IMR-90 (cell line): ENCODE measurements at regions not wholly inside any gene's neighbourhood (a gene's known extent, or its start where the extent isn't known, plus 50 kb on each side); places are given as distances from the start of the nearest gene placed in this dataset.

Experiments used
- ATAC-seq: fragments of 200-7000 bp; cut with Tn5 transposase; 2 replicates; pipeline ENCODE4 v1.9.1; 2020; ENCODE audit warnings: low read depth, mild to moderate bottlenecking, moderate library complexity
- BruUV-seq: library from RNA; stranded (reverse); fragments of 400-500 nt; replicated peaks from 2 replicates; lab custom pipeline; 2021; lab: Mats Ljungman, UMichigan
- CTCF ChIA-PET: fragments of 300-600 bp; formaldehyde crosslinking; extraction: SDS; loops from one replicate; lab custom pipeline; 2021; ENCODE audit warnings: antibody characterized with exemption; lab: Yijun Ruan, JAX
- POLR2A ChIA-PET: fragments of 300-600 bp; sonication (Branson Sonifier 250); formaldehyde crosslinking; loops from one replicate; lab custom pipeline; 2022; ENCODE audit warnings: antibody characterized with exemption; ENCODE audit not compliant: unreplicated experiment; lab: Charles Lee
- DNase-seq: peaks from one replicate; pipeline ENCODE4 v3.0.0; 2013
- H2AFZ ChIP-seq: replicated peaks from 2 replicates; pipeline ENCODE3; 2013; ENCODE audit warnings: low read length, mild to moderate bottlenecking; ENCODE audit not compliant: poor library complexity
- H2AK5ac ChIP-seq: 2 replicates; pipeline ENCODE4 v1.6.1; 2013; ENCODE audit warnings: low read depth, low read length, inconsistent platforms
- H2AK9ac ChIP-seq: replicated peaks from 2 replicates; pipeline ENCODE3; 2013; ENCODE audit warnings: mild to moderate bottlenecking, low read depth, low read length, moderate library complexity; ENCODE audit not compliant: poor library complexity
- H2BK120ac ChIP-seq: 2 replicates; pipeline ENCODE4 v1.6.1; 2013; ENCODE audit warnings: low read depth, low read length, inconsistent platforms
- H2BK15ac ChIP-seq: 3 replicates; pipeline ENCODE4 v1.6.1; 2013; ENCODE audit warnings: low read depth, low read length, inconsistent platforms
- H2BK20ac ChIP-seq: 2 replicates; pipeline ENCODE4 v1.6.1; 2013; ENCODE audit warnings: low read depth, mild to moderate bottlenecking, inconsistent platforms, low read length, moderate library complexity
- H2BK5ac ChIP-seq: 2 replicates; pipeline ENCODE4 v1.6.1; 2013; ENCODE audit warnings: mild to moderate bottlenecking, low read depth, low read length, inconsistent platforms; ENCODE audit not compliant: poor library complexity, severe bottlenecking
- H3K14ac ChIP-seq: replicated peaks from 2 replicates; pipeline ENCODE4 v1.6.1; 2013; ENCODE audit warnings: low read depth, low read length, inconsistent platforms
- H3K18ac ChIP-seq: 2 replicates; pipeline ENCODE4 v1.6.1; 2013; ENCODE audit warnings: low read depth, low read length, control low read depth
- H3K23ac ChIP-seq: 2 replicates; pipeline ENCODE4 v1.6.1; 2013; ENCODE audit warnings: low read depth, low read length, inconsistent platforms
- H3K27ac ChIP-seq: 2 replicates; pipeline ENCODE4 v1.5.1; 2013; ENCODE audit warnings: mild to moderate bottlenecking, control low read depth, low read length; ENCODE audit not compliant: insufficient read depth
- H3K27me3 ChIP-seq: 2 replicates; pipeline ENCODE4 v1.6.1; 2013; ENCODE audit warnings: low read length; ENCODE audit not compliant: control insufficient read depth, insufficient read depth
- H3K36me3 ChIP-seq: 2 replicates; pipeline ENCODE4 v1.6.1; 2013; ENCODE audit warnings: low read length, mixed read lengths; ENCODE audit not compliant: control insufficient read depth, insufficient read depth
- H3K4ac ChIP-seq: 2 replicates; pipeline ENCODE4 v1.6.1; 2013; ENCODE audit warnings: low read depth, low read length, inconsistent platforms
- H3K4me1 ChIP-seq: 2 replicates; pipeline ENCODE4 v1.6.1; 2013; ENCODE audit warnings: low read length, mixed read lengths; ENCODE audit not compliant: control insufficient read depth, insufficient read depth
- H3K4me2 ChIP-seq: 2 replicates; pipeline ENCODE4 v1.6.1; 2013; ENCODE audit warnings: low read depth, mild to moderate bottlenecking, control low read depth, low read length, moderate library complexity
- H3K4me3 ChIP-seq: 2 replicates; pipeline ENCODE4 v1.5.1; 2013; ENCODE audit warnings: low read depth, mild to moderate bottlenecking, control low read depth, low read length, moderate library complexity; ENCODE audit not compliant: insufficient read depth
- H3K56ac ChIP-seq: 2 replicates; pipeline ENCODE4 v1.6.1; 2013; ENCODE audit warnings: low read length, inconsistent platforms; ENCODE audit not compliant: insufficient read depth; ENCODE audit errors: extremely low read depth
- H3K79me1 ChIP-seq, 2 experiments: 2 replicates each; pipeline ENCODE4 v1.6.1; 2013; ENCODE audit warnings: low read length in 2 of 2, inconsistent platforms in 1 of 2, low read depth in 1 of 2
- H3K9ac ChIP-seq: 2 replicates; pipeline ENCODE4 v1.6.1; 2013; ENCODE audit warnings: low read depth, low read length, control low read depth
- H3K9me1 ChIP-seq: 2 replicates; pipeline ENCODE4 v1.6.1; 2013; ENCODE audit warnings: low read length, inconsistent platforms; ENCODE audit not compliant: insufficient read depth
- H3K9me3 ChIP-seq: 2 replicates; pipeline ENCODE4 v1.6.1; 2013; ENCODE audit warnings: low read length; ENCODE audit not compliant: control insufficient read depth, insufficient read depth
- H4K20me1 ChIP-seq: 2 replicates; pipeline ENCODE4 v1.6.1; 2013; ENCODE audit warnings: low read length, inconsistent platforms; ENCODE audit not compliant: insufficient read depth
- H4K5ac ChIP-seq: 2 replicates; pipeline ENCODE4 v1.6.1; 2013; ENCODE audit warnings: mild to moderate bottlenecking, low read depth, low read length, control low read depth
- H4K8ac ChIP-seq, 2 experiments: 2 replicates each; pipeline ENCODE4 v1.6.1; 2013; ENCODE audit warnings: low read depth in 2 of 2, low read length in 2 of 2, control low read depth in 1 of 2, inconsistent platforms in 1 of 2
- H4K91ac ChIP-seq: 2 replicates; pipeline ENCODE4 v1.6.1; 2013; ENCODE audit warnings: low read depth, low read length, inconsistent platforms; ENCODE audit not compliant: insufficient read depth
- BHLHE40 ChIP-seq: fragments of 150-350 bp; IDR thresholded peaks from 2 replicates; pipeline ENCODE4 v1.6.1; 2016; ENCODE audit warnings: mild to moderate bottlenecking, low read depth, low read length
- CEBPB ChIP-seq: IDR thresholded peaks from 2 replicates; pipeline ENCODE4 v1.6.1; 2012; ENCODE audit warnings: low read depth, low read length, improper control_type of control experiment
- CHD1 ChIP-seq: IDR thresholded peaks from 2 replicates; pipeline ENCODE4 v1.6.1; 2012; ENCODE audit warnings: low read depth, low read length, improper control_type of control experiment
- FOS ChIP-seq: fragments of 150-350 bp; IDR thresholded peaks from 2 replicates; pipeline ENCODE4 v1.6.1; 2016; ENCODE audit warnings: low read depth, low read length
- MAFK ChIP-seq: IDR thresholded peaks from 2 replicates; pipeline ENCODE4 v1.6.1; 2012; ENCODE audit warnings: low read depth, low read length, improper control_type of control experiment
- MAZ ChIP-seq: IDR thresholded peaks from 2 replicates; pipeline ENCODE4 v1.6.1; 2012; ENCODE audit warnings: low read depth, mild to moderate bottlenecking, low read length, improper control_type of control experiment, moderate library complexity, borderline replicate concordance
- MXI1 ChIP-seq: IDR thresholded peaks from 2 replicates; pipeline ENCODE4 v1.6.1; 2012; ENCODE audit warnings: low read depth, mild to moderate bottlenecking, low read length, moderate library complexity, borderline replicate concordance
- NFE2L2 ChIP-seq: fragments of 150-350 bp; IDR thresholded peaks from 2 replicates; pipeline ENCODE4 v1.6.1; 2016; ENCODE audit warnings: low read depth, mild to moderate bottlenecking, low read length
- RCOR1 ChIP-seq: IDR thresholded peaks from 2 replicates; pipeline ENCODE4 v1.6.1; 2012; ENCODE audit warnings: mild to moderate bottlenecking, low read length, improper control_type of control experiment; ENCODE audit not compliant: insufficient replicate concordance
- RFX5 ChIP-seq: IDR thresholded peaks from 2 replicates; pipeline ENCODE4 v1.8.0; 2012; ENCODE audit warnings: low read depth, mild to moderate bottlenecking, low read length, moderate library complexity
- SMC3 ChIP-seq: fragments of 150-350 bp; IDR thresholded peaks from 2 replicates; pipeline ENCODE4 v1.6.1; 2016; ENCODE audit warnings: low read depth, mild to moderate bottlenecking, antibody characterized with exemption, low read length, moderate library complexity
- WGBS, 2 experiments: methylation state at CpG; one replicate each; pipeline versions ENCODE4 v1.1.5 to v1.1.7; 2013; ENCODE audit warnings: missing lambda C conversion rate in 2 of 2; ENCODE audit not compliant: insufficient read length in 1 of 2; ENCODE audit errors: extremely low coverage in 2 of 2; 5-methylcytosine and 5-hydroxymethylcytosine counted together
- dilution Hi-C: fragments of 300-500 bp; cut with HindIII; formaldehyde crosslinking; loops from one replicate; pipeline ENCODE4 v1.14.3; 2018; ENCODE audit warnings: low sequenced_read_pairs; ENCODE audit not compliant: unreplicated experiment
- in situ Hi-C: fragments of 300-500 bp; cut with MboI; formaldehyde crosslinking; loops from 3 replicates; pipeline ENCODE4 v1.14.3; 2019; ENCODE audit warnings: low sequenced_read_pairs, inconsistent platforms, mixed read lengths
- intact Hi-C: fragments of 100-400 bp; cut with micrococcal nuclease; formaldehyde crosslinking; loops from 2 replicates; pipeline ENCODE4 v1.10.0; 2022
- TF ChIP-seq, protein P1 (sequence below): conservative IDR thresholded peaks from 2 replicates; pipeline ENCODE4 v1.5.1; 2012; ENCODE audit warnings: mild to moderate bottlenecking, low read depth, low read length, improper control_type of control experiment
- TF ChIP-seq, protein P2 (sequence below): fragments of 150-350 bp; IDR thresholded peaks from 2 replicates; pipeline ENCODE4 v1.6.1; 2017; ENCODE audit warnings: mild to moderate bottlenecking, antibody characterized with exemption, low read length, low read depth
- TF ChIP-seq, protein P3 (sequence below): fragments of 150-350 bp; IDR thresholded peaks from 2 replicates; pipeline ENCODE4 v1.6.1; 2016; ENCODE audit warnings: low read depth, mild to moderate bottlenecking, low read length, moderate library complexity, borderline replicate concordance

DNA sequence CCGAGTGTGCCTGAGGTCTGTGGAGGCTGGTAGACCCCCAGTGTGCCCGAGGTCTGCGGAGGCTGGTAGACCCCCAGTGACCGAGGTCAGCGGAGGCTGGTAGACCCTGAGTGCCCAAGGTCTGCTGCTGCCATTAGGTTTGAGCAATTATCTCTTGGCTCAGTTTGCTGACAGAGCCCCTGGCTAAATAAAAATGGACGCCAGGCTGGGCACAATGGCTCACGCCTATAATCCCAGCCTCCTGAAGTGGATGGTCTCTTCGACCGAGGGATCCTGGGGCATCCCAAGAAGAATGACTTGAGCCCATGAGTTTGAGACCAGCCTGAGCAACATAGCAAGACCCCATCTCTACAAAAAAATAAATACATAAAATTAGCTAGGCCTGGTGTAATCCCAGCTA is 98.7 kb upstream of the ZNF469 start:
- no peaks in the 10 kb centered on the region for H3K27me3 ChIP-seq
- no peaks in the 10 kb centered on the region for H4K20me1 ChIP-seq
- dilution Hi-C loops (no loop called here), intact Hi-C loops (no loop called here), in situ Hi-C loops (no loop called here)
- TF ChIP-seq SMC3 (no peak), MXI1 (no peak), CEBPB (no peak), FOS (no peak), MAZ (no peak), NFE2L2 (no peak), MAFK (no peak), BHLHE40 (no peak), RCOR1 (no peak), CHD1 (no peak), RFX5 (no peak)
- TF ChIP-seq, protein P1, sequence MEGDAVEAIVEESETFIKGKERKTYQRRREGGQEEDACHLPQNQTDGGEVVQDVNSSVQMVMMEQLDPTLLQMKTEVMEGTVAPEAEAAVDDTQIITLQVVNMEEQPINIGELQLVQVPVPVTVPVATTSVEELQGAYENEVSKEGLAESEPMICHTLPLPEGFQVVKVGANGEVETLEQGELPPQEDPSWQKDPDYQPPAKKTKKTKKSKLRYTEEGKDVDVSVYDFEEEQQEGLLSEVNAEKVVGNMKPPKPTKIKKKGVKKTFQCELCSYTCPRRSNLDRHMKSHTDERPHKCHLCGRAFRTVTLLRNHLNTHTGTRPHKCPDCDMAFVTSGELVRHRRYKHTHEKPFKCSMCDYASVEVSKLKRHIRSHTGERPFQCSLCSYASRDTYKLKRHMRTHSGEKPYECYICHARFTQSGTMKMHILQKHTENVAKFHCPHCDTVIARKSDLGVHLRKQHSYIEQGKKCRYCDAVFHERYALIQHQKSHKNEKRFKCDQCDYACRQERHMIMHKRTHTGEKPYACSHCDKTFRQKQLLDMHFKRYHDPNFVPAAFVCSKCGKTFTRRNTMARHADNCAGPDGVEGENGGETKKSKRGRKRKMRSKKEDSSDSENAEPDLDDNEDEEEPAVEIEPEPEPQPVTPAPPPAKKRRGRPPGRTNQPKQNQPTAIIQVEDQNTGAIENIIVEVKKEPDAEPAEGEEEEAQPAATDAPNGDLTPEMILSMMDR = no peak
- TF ChIP-seq, protein P2, sequence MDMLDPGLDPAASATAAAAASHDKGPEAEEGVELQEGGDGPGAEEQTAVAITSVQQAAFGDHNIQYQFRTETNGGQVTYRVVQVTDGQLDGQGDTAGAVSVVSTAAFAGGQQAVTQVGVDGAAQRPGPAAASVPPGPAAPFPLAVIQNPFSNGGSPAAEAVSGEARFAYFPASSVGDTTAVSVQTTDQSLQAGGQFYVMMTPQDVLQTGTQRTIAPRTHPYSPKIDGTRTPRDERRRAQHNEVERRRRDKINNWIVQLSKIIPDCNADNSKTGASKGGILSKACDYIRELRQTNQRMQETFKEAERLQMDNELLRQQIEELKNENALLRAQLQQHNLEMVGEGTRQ = no peak
- TF ChIP-seq, protein P3, sequence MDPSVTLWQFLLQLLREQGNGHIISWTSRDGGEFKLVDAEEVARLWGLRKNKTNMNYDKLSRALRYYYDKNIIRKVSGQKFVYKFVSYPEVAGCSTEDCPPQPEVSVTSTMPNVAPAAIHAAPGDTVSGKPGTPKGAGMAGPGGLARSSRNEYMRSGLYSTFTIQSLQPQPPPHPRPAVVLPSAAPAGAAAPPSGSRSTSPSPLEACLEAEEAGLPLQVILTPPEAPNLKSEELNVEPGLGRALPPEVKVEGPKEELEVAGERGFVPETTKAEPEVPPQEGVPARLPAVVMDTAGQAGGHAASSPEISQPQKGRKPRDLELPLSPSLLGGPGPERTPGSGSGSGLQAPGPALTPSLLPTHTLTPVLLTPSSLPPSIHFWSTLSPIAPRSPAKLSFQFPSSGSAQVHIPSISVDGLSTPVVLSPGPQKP = no peak
- no peaks in the 10 kb centered on the region for H3K36me3 ChIP-seq
- H2AK9ac ChIP-seq = no peak overlapping the region
- H4K91ac ChIP-seq = no peak overlapping the region
- no peak overlapping the region for H3K56ac ChIP-seq
- no peak for DNase-seq
- H3K9me3 ChIP-seq = peaks cover 14% of the 10 kb centered on the region
- H3K9me1 ChIP-seq = peaks cover 3% of the 10 kb centered on the region; the same call in 1 of the 2 replicates
- ChIA-PET CTCF (interaction anchor here (0.5 to 0.6 kb wide), 3 partner anchors 18 to 93 kb away, joined by 3 to 5 read pairs (median 4); no protein-coding TSS in a partner anchor), POLR2A (no interaction called here)
- peaks cover 8% of the 10 kb centered on the region for H3K4me1 ChIP-seq
- H4K5ac ChIP-seq = no peak overlapping the region
- H3K4me2 ChIP-seq = no peak overlapping the region
- no peak overlapping the region for H3K14ac ChIP-seq
- no peak overlapping the region for H2AFZ ChIP-seq
- no peak for ATAC-seq
- BruUV-seq = no TSS peak
- no peak overlapping the region for H2BK20ac ChIP-seq
- H4K8ac ChIP-seq = no peak overlapping the region
- no peak overlapping the region for H2BK120ac ChIP-seq
- no peak overlapping the region for H2BK15ac ChIP-seq
- no peak overlapping the region for H3K23ac ChIP-seq
- H3K4me3 ChIP-seq = no peak overlapping the region
- H2BK5ac ChIP-seq = no peak overlapping the region
- peak overlapping the region; percentile 35; the same call in 1 of the 2 replicates for H2AK5ac ChIP-seq
- 94% methylated on average over 5 of the region's 9 CpGs; no CpG with 5 or more reads in 1 of the 2 experiments for WGBS, 2 experiments
- H3K27ac ChIP-seq = no peak overlapping the region
- H3K18ac ChIP-seq = no peak overlapping the region
- H3K9ac ChIP-seq = no peak overlapping the region
- H3K4ac ChIP-seq = no peak overlapping the region
- no peaks in the 10 kb centered on the region; a peak in 1 of 4 replicates for H3K79me1 ChIP-seq
